Mucosa of gallbladder (tissue), 1 donor: ENCODE measurements at regions not wholly inside any gene's neighbourhood (a gene's known extent, or its start where the extent isn't known, plus 50 kb on each side); places are given as distances from the start of the nearest gene placed in this dataset.
"Not testable (repeated sequence)": the region's sequence is repeated elsewhere in the genome, so short reads cannot be mapped to it uniquely, and the experiment has no call there.

Source experiments
- DNase-seq: peaks from one replicate; pipeline ENCODE4 v3.0.0-alpha.2; 2020; ENCODE audit warnings: low spot score
- donor health status: DM: no; HTN: no; CAD: no.

- DNase-seq: no peak
Observed at GRCh38 chr5:60546207-60546606, 153.8 kb downstream of the DEPDC1B start.

DNA sequence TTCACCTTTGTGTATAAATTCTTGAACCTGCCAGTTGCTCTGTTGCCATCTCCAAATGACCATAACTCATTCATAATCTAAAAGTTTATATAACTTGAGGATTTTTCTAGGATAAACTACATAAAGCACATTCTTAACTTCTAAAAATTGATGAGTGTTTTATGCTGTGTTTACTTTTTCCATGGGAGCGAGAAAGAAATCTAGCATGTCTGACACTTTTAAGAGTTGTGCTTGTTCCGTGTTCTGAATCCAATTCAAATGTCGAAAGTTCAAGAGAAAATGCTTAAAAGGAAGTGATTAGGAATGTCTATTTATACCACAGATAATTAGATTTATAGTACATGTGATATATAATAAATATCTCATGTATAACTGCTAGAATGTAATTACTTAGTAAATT is 154.4 kb downstream of the DEPDC1B start:
- no peak for DNase-seq

DNA sequence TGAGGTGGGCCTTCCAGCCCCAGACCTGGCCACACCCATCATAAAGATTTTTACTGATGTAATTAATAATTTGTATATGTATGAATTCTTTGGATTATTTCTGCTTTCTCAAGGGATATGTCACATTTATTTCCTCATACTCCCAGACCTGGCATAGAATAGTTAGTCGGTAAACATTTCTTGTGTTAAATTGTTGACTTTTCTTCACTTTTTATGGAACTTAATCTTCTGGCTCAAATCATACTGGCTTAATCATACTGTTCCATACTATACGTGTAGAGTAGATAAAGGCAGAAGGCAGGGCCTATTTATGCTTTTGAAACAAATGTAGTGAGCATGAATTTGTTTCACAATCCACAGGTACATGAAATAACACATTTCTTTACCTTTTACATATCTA is 155.8 kb downstream of the DEPDC1B start:
- no peak for DNase-seq

- DNase-seq: no peak
Observed at GRCh38 chr5:60541980-60542379, 158.0 kb downstream of the DEPDC1B start.

DNA sequence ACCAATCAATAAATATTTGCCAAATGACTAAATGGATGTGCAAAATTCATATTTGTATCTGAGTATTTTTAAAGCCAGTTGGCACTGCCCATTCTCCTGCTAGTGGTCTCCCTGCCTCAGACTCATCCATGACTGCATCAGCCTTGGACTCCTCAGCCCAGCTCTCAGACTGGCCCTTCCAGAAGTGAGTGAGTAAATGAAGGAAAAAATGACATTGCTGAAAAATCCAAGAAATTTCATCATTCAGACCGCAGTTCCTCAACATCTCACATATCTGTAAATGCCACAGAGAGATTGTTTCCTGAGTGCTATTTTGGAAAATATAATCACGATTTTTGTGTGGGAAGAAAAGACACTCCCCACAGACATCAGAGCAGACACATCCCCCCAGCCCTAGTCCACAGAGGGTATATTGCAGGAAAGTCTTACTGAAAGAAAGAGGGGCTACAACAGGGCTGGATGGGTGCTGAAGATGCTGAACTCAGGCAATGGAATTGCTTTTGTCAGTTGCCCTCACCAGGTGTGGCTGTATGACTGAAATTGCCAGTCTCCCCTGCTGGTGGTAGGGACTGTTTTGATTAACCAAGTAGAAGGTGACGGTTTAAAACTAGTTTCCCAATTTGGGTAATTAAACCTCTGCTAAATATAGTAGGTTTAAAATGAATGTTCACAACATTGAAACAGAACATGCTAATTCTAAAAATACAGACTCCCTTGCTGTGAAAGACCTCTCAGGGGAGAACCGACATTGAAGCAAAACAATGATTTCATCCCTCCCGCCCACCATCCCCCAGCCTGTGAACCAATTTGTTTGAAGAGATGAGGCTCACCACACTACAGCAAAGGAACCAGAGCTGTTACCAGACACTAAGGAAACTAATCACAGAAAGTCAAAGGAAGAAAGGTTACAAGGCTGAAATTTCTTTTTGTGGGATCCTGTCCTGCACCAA is 158.8 kb downstream of the DEPDC1B start:
- DNase-seq: no peak

GRCh38 chr5:60538955-60539866 is 160.8 kb downstream of the DEPDC1B start:
- no peak for DNase-seq

GRCh38 chr5:60538426-60538825 is 161.5 kb downstream of the DEPDC1B start:
- no peak for DNase-seq

GRCh38 chr5:60535951-60536350 is 164.0 kb downstream of the DEPDC1B start:
- DNase-seq: no peak

DNA sequence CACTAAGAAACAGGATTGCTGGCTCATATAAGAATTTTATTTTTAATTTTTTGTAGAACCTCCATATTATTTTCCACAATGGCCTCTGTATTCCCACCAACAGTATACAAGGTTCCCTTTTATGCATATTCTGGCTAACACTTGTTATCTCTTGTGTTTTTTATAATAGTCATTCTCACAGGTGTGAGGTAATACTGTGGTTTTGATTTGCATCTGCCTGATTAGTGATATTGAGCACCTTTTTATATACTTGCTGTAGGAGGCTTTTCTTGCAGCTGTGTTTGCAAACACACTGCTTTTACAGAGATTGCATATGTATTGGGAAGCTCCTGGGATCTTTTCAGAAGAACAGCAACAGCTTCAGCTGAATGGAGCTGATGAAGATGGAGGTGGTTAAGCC is 164.8 kb downstream of the DEPDC1B start:
- no peak for DNase-seq

DNA sequence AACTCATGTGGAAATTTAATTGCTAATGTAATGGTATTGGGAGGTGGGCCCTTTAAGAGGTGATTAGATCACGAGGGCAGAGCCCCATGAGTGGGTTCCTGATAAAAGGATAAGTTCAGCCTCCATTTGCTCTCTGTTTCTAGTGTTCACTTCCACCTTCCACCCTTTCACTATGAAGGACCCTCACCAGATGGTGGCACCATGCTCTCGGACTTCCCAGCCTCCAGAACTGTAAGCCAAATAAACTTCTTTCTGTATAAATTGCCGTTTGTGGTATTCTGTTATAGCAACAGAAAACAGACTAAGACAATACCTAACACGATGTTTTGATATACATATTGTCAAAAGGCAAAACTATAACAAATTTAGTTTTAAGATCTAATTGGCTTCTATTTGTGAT is 166.2 kb downstream of the DEPDC1B start:
- DNase-seq: no peak

DNA sequence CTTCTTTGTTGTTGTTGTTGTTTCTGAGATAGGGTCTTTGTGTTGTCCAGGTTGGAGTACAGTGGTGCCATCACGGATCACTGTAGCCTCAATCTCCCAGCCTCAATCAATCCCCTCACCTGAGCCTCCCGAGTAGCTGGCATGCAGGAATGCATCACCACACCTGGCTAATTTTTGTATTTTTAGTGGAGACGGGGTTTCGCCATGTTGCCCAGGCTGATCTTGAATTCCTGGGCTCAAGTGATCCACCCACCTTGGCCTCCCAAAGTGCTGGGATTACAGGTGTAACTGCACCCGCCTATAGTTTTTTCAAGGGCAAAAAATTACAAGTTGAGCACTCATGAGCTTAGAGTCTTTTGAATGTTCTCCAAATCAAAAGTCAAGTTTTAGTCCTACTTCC is 167.2 kb downstream of the DEPDC1B start:
- not testable (repeated sequence) for DNase-seq

- not testable (repeated sequence) for DNase-seq
Observed at GRCh38 chr5:60530144-60530848, 169.7 kb downstream of the DEPDC1B start.

- DNase-seq: no peak
Observed at GRCh38 chr5:60529001-60529400, 171.0 kb downstream of the DEPDC1B start.

DNA sequence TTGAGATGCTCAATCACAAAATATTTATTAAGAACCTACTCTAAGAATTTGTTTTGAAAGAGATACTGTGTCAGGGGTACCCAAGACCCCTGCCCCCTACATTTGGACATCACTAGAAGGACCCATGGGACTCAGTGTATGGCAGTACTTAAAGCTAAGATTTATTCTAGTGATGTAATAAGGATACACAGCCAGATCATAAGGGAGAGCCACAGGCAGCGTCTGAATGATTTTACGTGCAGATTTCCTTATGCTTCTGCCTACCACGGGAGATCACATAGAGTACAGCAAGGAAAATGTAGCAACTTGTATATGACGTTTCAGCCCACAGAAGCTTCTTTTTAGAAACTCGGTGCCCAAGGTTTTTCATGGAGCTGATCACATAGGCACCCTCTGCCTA is 172.9 kb downstream of the DEPDC1B start:
- DNase-seq: no peak

- no peak for DNase-seq
Observed at GRCh38 chr5:60526336-60526875, 173.6 kb downstream of the DEPDC1B start.

DNA sequence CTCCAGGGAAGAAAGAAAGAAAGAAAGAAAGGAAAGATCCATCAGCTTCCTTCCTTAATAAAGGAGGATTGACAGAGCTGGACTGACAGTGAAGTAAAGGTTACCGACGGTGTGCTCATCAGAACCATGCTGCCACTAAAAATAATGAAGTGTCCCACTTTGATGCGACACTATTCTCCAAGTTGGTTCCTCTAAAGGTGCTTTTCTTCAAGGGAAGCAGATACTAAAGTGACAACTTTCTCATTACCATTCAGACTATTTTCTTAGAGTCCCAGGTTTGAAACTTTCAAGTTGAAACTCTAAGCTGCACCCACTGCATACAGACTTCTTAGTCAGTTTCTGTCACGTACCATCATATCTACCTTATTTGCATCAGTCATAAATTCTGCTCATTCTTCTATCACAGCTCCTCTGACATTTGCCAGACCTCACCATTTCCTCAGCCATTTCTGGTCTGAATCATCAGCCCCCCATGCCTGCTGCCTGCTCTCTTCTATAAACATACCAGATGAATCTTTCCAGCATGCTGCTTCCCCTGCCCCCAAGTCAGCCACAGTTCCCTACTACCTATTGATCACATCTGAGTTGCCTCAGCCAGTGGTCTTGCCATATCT is 177.6 kb downstream of the DEPDC1B start:
- no peak for DNase-seq

- no peak for DNase-seq
Observed at GRCh38 chr5:60521376-60522291, 178.3 kb downstream of the DEPDC1B start.

GRCh38 chr5:60520451-60521227 is 179.3 kb downstream of the DEPDC1B start:
- DNase-seq: no peak

- DNase-seq: no peak
Observed at GRCh38 chr5:60519372-60519771, 180.6 kb downstream of the DEPDC1B start.
